Neuronal stem cell (in vitro differentiated cells): ENCODE measurements at regions not wholly inside any gene's neighbourhood (a gene's known extent, or its start where the extent isn't known, plus 50 kb on each side); places are given as distances from the start of the nearest gene placed in this dataset.
A peak's percentile ranks its signal among the peaks of the same experiment; 100 is the strongest.

Experiments
- DNase-seq: peaks from one replicate; pipeline ENCODE4 v3.0.0-alpha.2; 2013; ENCODE audit warnings: low spot score
- H2AFZ ChIP-seq: one replicate; pipeline ENCODE4 v1.6.1; 2013; ENCODE audit warnings: mild to moderate bottlenecking, low read length, inconsistent platforms
- H2AK5ac ChIP-seq: 2 replicates; pipeline ENCODE4 v1.6.1; 2013; ENCODE audit warnings: low read depth, mild to moderate bottlenecking, inconsistent platforms, low read length, moderate library complexity, mixed read lengths
- H2BK120ac ChIP-seq: 2 replicates; pipeline ENCODE4 v1.6.1; 2013; ENCODE audit warnings: low read depth, mild to moderate bottlenecking, inconsistent platforms, low read length, moderate library complexity, mixed read lengths
- H2BK12ac ChIP-seq: one replicate; pipeline ENCODE4 v1.6.1; 2013; ENCODE audit warnings: low read length, inconsistent platforms
- H2BK15ac ChIP-seq: 2 replicates; pipeline ENCODE4 v1.6.1; 2013; ENCODE audit warnings: mild to moderate bottlenecking, low read length, inconsistent platforms, mixed read lengths
- H2BK5ac ChIP-seq: one replicate; pipeline ENCODE4 v1.6.1; 2013; ENCODE audit warnings: inconsistent platforms, mild to moderate bottlenecking, low read length, moderate library complexity
- H3K14ac ChIP-seq: one replicate; pipeline ENCODE4 v1.6.1; 2013; ENCODE audit warnings: low read length, inconsistent platforms
- H3K18ac ChIP-seq: 2 replicates; pipeline ENCODE4 v1.6.1; 2013; ENCODE audit warnings: low read length, inconsistent platforms
- H3K23ac ChIP-seq: 2 replicates; pipeline ENCODE4 v1.6.1; 2013; ENCODE audit warnings: low read depth, mild to moderate bottlenecking, mixed read lengths, low read length, inconsistent platforms; ENCODE audit not compliant: poor library complexity
- H3K27ac ChIP-seq: replicated peaks from 3 replicates; pipeline ENCODE4 v1.5.1; 2013; ENCODE audit warnings: low read length, inconsistent platforms
- H3K27me3 ChIP-seq, 3 experiments: 2 replicates each; pipeline ENCODE4 v1.6.1; 2013; ENCODE audit warnings: low read length in 3 of 3, mild to moderate bottlenecking in 2 of 3, inconsistent platforms in 1 of 3, low read depth in 1 of 3, mixed read lengths in 1 of 3, moderate library complexity in 1 of 3; ENCODE audit not compliant: control insufficient read depth in 3 of 3, insufficient read depth in 3 of 3
- H3K36me3 ChIP-seq, 2 donors: replicated peaks in 1 of 2; 2 replicates each; pipeline ENCODE4 v1.6.1; 2013; ENCODE audit warnings: low read length in 2 of 2; ENCODE audit not compliant: control insufficient read depth in 2 of 2, insufficient read depth in 2 of 2
- H3K4ac ChIP-seq: 2 replicates; pipeline ENCODE4 v1.6.1; 2013; ENCODE audit warnings: inconsistent platforms, mild to moderate bottlenecking, low read length, moderate library complexity
- H3K4me1 ChIP-seq, 2 donors: 1 replicate in 1 of 2; 2 replicates in 1 of 2; pipeline ENCODE4 v1.6.1; 2013; ENCODE audit warnings: low read length in 2 of 2, low read depth in 1 of 2; ENCODE audit not compliant: control insufficient read depth in 2 of 2, insufficient read depth in 1 of 2
- H3K4me2 ChIP-seq: one replicate; pipeline ENCODE4 v1.6.1; 2013; ENCODE audit warnings: mild to moderate bottlenecking, low read length, inconsistent platforms; ENCODE audit not compliant: insufficient read depth, poor library complexity, severe bottlenecking
- H3K4me3 ChIP-seq, 2 donors: 2 replicates each; pipeline ENCODE4 v1.5.1; 2013; ENCODE audit warnings: low read length in 2 of 2, mild to moderate bottlenecking in 2 of 2, inconsistent platforms in 1 of 2, moderate library complexity in 1 of 2
- H3K79me1 ChIP-seq: one replicate; pipeline ENCODE4 v1.6.1; 2013; ENCODE audit warnings: low read depth, mild to moderate bottlenecking, inconsistent platforms, low read length, moderate library complexity
- H3K9ac ChIP-seq: one replicate; pipeline ENCODE4 v1.6.1; 2013; ENCODE audit warnings: mild to moderate bottlenecking, low read depth, low read length, inconsistent platforms; ENCODE audit not compliant: poor library complexity
- H3K9me3 ChIP-seq, 2 donors: replicated peaks in 1 of 2; 2 replicates each; pipeline versions ENCODE3 to v1.6.1; 2013; ENCODE audit warnings: low read length in 2 of 2, mild to moderate bottlenecking in 2 of 2, inconsistent platforms in 1 of 2, low read depth in 1 of 2, mixed read lengths in 1 of 2, moderate library complexity in 1 of 2; ENCODE audit not compliant: control insufficient read depth in 2 of 2, insufficient read depth in 1 of 2
- H4K8ac ChIP-seq: one replicate; pipeline ENCODE4 v1.6.1; 2013; ENCODE audit warnings: low read depth, mild to moderate bottlenecking, inconsistent platforms, low read length, moderate library complexity
- H4K91ac ChIP-seq: one replicate; pipeline ENCODE4 v1.6.1; 2013; ENCODE audit warnings: low read length, low read depth, mild to moderate bottlenecking, inconsistent platforms; ENCODE audit not compliant: poor library complexity
- WGBS, 2 donors: extraction: QIAGEN DNeasy Blood & Tissue Kit; methylation state at CpG; one replicate each; pipeline ENCODE4 v1.1.7; 2013; ENCODE audit warnings: missing lambda C conversion rate in 2 of 2, mixed read lengths in 1 of 2; ENCODE audit not compliant: insufficient read length in 2 of 2, insufficient replicate concordance in 1 of 2; ENCODE audit errors: extremely low coverage in 2 of 2; 5-methylcytosine and 5-hydroxymethylcytosine counted together

- no peak overlapping the region for H2BK12ac ChIP-seq
- no peaks in the 10 kb centered on the region for H3K36me3 ChIP-seq
- peaks cover 2% of the 10 kb centered on the region for H3K79me1 ChIP-seq
- H2AK5ac ChIP-seq, result no peak overlapping the region
- no peak overlapping the region for H3K23ac ChIP-seq
- WGBS, 2 donors, result no CpG with 5 or more reads among the region's 4 CpGs
- no peak overlapping the region for H4K91ac ChIP-seq
- H3K4me3 ChIP-seq, result no peak overlapping the region
- H3K4me1 ChIP-seq, result no peaks in the 10 kb centered on the region
- DNase-seq, result no peak
- H2AFZ ChIP-seq, result peak overlapping the region; percentile 17
- H3K9ac ChIP-seq, result no peak overlapping the region
- no peak overlapping the region for H2BK5ac ChIP-seq
- H3K9me3 ChIP-seq, result no peaks in the 10 kb centered on the region
- no peak overlapping the region for H2BK120ac ChIP-seq
- no peak overlapping the region for H3K4ac ChIP-seq
- H3K18ac ChIP-seq, result no peak overlapping the region
- H3K14ac ChIP-seq, result peak overlapping the region; percentile 67
- no peak overlapping the region for H4K8ac ChIP-seq
- no peak overlapping the region for H3K27ac ChIP-seq
- no peak overlapping the region for H3K4me2 ChIP-seq
- no peak overlapping the region for H2BK15ac ChIP-seq
- H3K27me3 ChIP-seq, result no peaks in the 10 kb centered on the region
These were observed 1239.5 kb downstream of the SI start for GRCh38 chr3:163838769-163839168.

- Histone ChIP-seq H3K4me1 (no peaks in the 10 kb centered on the region), H3K4me3 (no peak overlapping the region), H2BK120ac (no peak overlapping the region), H3K9me3 (no peaks in the 10 kb centered on the region), H3K36me3 (no peaks in the 10 kb centered on the region), H3K23ac (no peak overlapping the region), H3K9ac (no peak overlapping the region), H2AFZ (no peak overlapping the region), H3K27ac (no peak overlapping the region), H2BK5ac (no peak overlapping the region), H3K4me2 (no peak overlapping the region), H4K91ac (no peak overlapping the region), H3K27me3 (no peaks in the 10 kb centered on the region), H2AK5ac (no peak overlapping the region), H2BK15ac (no peak overlapping the region), H3K18ac (no peak overlapping the region), H3K79me1 (peaks cover 2% of the 10 kb centered on the region), H2BK12ac (no peak overlapping the region), H3K4ac (no peak overlapping the region), H3K14ac (no peak overlapping the region), H4K8ac (no peak overlapping the region)
- DNase-seq, result no peak
- no CpG with 5 or more reads among the region's 2 CpGs for WGBS, 2 donors
These were observed 1245.7 kb downstream of the SI start for GRCh38 chr3:163832547-163832946.

GRCh38 chr3:163821841-163822240 is 1256.5 kb downstream of the SI start:
- no peaks in the 10 kb centered on the region for H3K79me1 ChIP-seq
- no CpG with 5 or more reads among the region's 1 CpG for WGBS, 2 donors
- H4K8ac ChIP-seq, result no peak overlapping the region

GRCh38 chr3:163817015-163817414 is 1261.3 kb downstream of the SI start:
- no peak overlapping the region for H3K14ac ChIP-seq
- H3K27ac ChIP-seq, result no peak overlapping the region
- no peak overlapping the region for H3K4me3 ChIP-seq
- no CpG with 5 or more reads among the region's 6 CpGs for WGBS, 2 donors
- H3K36me3 ChIP-seq, result no peaks in the 10 kb centered on the region
- H2BK120ac ChIP-seq, result no peak overlapping the region
- H3K4me1 ChIP-seq, result no peaks in the 10 kb centered on the region
- H2BK12ac ChIP-seq, result no peak overlapping the region
- no peaks in the 10 kb centered on the region for H3K27me3 ChIP-seq
- no peak for DNase-seq
- no peak overlapping the region for H2BK5ac ChIP-seq
- H4K91ac ChIP-seq, result no peak overlapping the region
- no peak overlapping the region for H3K4ac ChIP-seq
- no peaks in the 10 kb centered on the region for H3K79me1 ChIP-seq
- H3K18ac ChIP-seq, result no peak overlapping the region
- no peak overlapping the region for H2AK5ac ChIP-seq
- no peak overlapping the region for H3K23ac ChIP-seq
- H3K4me2 ChIP-seq, result no peak overlapping the region
- H3K9ac ChIP-seq, result no peak overlapping the region
- H2AFZ ChIP-seq, result no peak overlapping the region
- H4K8ac ChIP-seq, result no peak overlapping the region
- H3K9me3 ChIP-seq, result no peaks in the 10 kb centered on the region
- no peak overlapping the region for H2BK15ac ChIP-seq

More at GRCh38 chr3:163821841-163822240, 1256.5 kb downstream of the SI start:
- DNase-seq, result no peak
- Histone ChIP-seq H3K14ac (no peak overlapping the region), H3K27ac (no peak overlapping the region), H2BK5ac (no peak overlapping the region), H4K91ac (no peak overlapping the region), H3K4me1 (no peaks in the 10 kb centered on the region), H3K9ac (no peak overlapping the region), H3K4me3 (no peak overlapping the region), H2AFZ (no peak overlapping the region), H3K18ac (no peak overlapping the region), H3K27me3 (no peaks in the 10 kb centered on the region), H3K9me3 (no peaks in the 10 kb centered on the region), H2AK5ac (no peak overlapping the region), H2BK120ac (no peak overlapping the region), H2BK15ac (no peak overlapping the region), H3K23ac (no peak overlapping the region), H3K4ac (no peak overlapping the region), H2BK12ac (no peak overlapping the region), H3K36me3 (no peaks in the 10 kb centered on the region), H3K4me2 (no peak overlapping the region)
